ENCODE measurements at regions not wholly inside any gene's neighbourhood (a gene's known extent, or its start where the extent isn't known, plus 50 kb on each side); places are given as distances from the start of the nearest gene placed in this dataset.

DNA sequence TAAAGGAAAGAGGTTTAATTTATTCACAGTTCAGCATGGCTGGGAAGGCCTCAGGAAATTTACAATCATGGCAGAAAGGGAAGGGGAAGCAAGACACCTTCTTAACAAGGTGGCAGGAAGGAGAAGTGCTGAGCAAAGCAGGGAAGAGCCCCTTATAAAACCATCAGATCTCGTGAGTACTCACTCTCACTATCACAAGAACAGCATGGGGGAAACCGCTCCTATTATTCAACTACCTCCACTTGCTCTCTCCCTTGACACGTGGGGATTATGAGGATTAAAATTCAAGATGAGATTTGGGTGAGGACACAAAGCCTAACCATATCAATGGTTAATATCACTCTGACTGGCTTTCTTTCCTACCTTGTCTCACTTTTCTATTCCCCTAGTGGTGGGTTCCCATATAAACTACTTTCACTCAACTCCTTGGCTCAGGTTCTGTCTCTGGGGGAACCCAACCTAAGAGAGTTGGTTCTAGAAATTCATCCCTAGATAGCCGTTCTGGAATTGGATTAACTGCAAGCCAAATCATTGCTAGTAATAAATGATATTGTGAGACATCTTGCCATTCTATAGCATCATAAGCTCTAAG, 749.8 kb upstream of the GRAMD2B start:
- TF ChIP-seq, protein P1, sequence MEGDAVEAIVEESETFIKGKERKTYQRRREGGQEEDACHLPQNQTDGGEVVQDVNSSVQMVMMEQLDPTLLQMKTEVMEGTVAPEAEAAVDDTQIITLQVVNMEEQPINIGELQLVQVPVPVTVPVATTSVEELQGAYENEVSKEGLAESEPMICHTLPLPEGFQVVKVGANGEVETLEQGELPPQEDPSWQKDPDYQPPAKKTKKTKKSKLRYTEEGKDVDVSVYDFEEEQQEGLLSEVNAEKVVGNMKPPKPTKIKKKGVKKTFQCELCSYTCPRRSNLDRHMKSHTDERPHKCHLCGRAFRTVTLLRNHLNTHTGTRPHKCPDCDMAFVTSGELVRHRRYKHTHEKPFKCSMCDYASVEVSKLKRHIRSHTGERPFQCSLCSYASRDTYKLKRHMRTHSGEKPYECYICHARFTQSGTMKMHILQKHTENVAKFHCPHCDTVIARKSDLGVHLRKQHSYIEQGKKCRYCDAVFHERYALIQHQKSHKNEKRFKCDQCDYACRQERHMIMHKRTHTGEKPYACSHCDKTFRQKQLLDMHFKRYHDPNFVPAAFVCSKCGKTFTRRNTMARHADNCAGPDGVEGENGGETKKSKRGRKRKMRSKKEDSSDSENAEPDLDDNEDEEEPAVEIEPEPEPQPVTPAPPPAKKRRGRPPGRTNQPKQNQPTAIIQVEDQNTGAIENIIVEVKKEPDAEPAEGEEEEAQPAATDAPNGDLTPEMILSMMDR (IDR thresholded peaks at IDR 0.05): no peak
- no peak for TF ChIP-seq POLR2AphosphoS5 (IDR thresholded peaks at IDR 0.05)
- TF ChIP-seq POLR2A (IDR thresholded peaks at IDR 0.05): no peak
- TF ChIP-seq EP300 (IDR thresholded peaks at IDR 0.05): no peak

All from sigmoid colon (tissue), 4 donors.